ENCODE measurements at regions not wholly inside any gene's neighbourhood (a gene's known extent, or its start where the extent isn't known, plus 50 kb on each side); places are given as distances from the start of the nearest gene placed in this dataset.

GRCh38 chr6:102799051-102799450, 1405.5 kb downstream of the GRIK2 start:
- TF ChIP-seq, protein P1, sequence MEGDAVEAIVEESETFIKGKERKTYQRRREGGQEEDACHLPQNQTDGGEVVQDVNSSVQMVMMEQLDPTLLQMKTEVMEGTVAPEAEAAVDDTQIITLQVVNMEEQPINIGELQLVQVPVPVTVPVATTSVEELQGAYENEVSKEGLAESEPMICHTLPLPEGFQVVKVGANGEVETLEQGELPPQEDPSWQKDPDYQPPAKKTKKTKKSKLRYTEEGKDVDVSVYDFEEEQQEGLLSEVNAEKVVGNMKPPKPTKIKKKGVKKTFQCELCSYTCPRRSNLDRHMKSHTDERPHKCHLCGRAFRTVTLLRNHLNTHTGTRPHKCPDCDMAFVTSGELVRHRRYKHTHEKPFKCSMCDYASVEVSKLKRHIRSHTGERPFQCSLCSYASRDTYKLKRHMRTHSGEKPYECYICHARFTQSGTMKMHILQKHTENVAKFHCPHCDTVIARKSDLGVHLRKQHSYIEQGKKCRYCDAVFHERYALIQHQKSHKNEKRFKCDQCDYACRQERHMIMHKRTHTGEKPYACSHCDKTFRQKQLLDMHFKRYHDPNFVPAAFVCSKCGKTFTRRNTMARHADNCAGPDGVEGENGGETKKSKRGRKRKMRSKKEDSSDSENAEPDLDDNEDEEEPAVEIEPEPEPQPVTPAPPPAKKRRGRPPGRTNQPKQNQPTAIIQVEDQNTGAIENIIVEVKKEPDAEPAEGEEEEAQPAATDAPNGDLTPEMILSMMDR (IDR thresholded peaks at IDR 0.05; ENCODE audit: insufficient read depth, low read length, missing control alignments) = no peak
- POLR2A ChIA-PET = no interaction called here
- H3K4me3 ChIP-seq (ENCODE audit: low read depth, low read length) = no peak overlapping the region
- CTCF ChIA-PET = no interaction called here
- no peak for DNase-seq (ENCODE audit: low read depth, low spot score)

- no peak for DNase-seq (ENCODE audit: low read depth, low spot score)
- TF ChIP-seq, protein P1 (IDR thresholded peaks at IDR 0.05; ENCODE audit: insufficient read depth, low read length, missing control alignments) = no peak
- ChIA-PET CTCF (no interaction called here), POLR2A (no interaction called here)
- H3K4me3 ChIP-seq (ENCODE audit: low read depth, low read length) = no peak overlapping the region
These were observed 1405.1 kb downstream of the GRIK2 start for GRCh38 chr6:102798636-102799035.

DNA sequence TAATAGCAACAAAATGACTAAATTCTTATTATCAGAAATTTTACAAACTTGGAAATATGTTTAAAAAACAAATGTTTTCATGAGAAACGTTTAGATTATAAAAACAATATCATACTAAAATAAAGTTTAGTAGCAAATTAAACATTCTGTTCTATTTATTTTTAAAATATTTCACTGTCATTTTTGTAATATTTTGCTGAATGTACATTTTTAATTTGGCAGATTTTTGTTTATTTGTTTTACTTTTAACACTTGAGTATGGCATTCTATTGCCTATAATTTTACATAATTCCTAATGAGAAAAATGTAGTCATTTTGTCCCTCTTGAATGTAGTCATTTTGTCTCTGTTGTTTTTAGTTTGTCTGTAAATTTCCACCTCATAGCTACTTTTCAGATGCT, 1400.2 kb downstream of the GRIK2 start:
- DNase-seq (ENCODE audit: low read depth, low spot score) = no peak
- POLR2A ChIA-PET = no interaction called here
- no peak overlapping the region for H3K4me3 ChIP-seq (ENCODE audit: low read depth, low read length)
- CTCF ChIA-PET = no interaction called here
- TF ChIP-seq, protein P1 (IDR thresholded peaks at IDR 0.05; ENCODE audit: insufficient read depth, low read length, missing control alignments) = no peak

GRCh38 chr6:102774326-102774725, 1380.8 kb downstream of the GRIK2 start:
- CTCF ChIA-PET = no interaction called here
- TF ChIP-seq, protein P1 (IDR thresholded peaks at IDR 0.05; ENCODE audit: insufficient read depth, low read length, missing control alignments) = no peak
- POLR2A ChIA-PET = no interaction called here
- DNase-seq (ENCODE audit: low read depth, low spot score) = no peak
- H3K4me3 ChIP-seq (ENCODE audit: low read depth, low read length) = no peak overlapping the region

DNA sequence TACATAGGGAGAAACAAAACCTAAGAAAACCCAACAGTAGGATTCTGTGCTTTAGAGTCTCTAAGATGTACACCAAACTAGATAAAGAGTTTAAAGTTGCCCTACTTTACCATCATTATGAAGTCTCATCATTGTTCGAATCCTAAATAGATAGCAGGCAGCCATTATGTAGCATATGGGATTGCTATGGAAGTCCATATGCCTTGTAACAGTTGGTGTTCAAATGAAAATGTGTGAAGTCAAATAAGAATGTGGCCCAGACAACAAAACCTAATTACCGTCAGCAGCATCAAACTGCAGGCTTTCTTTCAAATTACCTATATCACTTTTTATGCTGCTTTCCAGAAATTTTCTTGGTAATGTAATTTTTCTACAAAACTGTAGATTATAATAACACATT, 1380.1 kb downstream of the GRIK2 start:
- ChIA-PET POLR2A (no interaction called here), CTCF (no interaction called here)
- TF ChIP-seq, protein P1 (IDR thresholded peaks at IDR 0.05; ENCODE audit: insufficient read depth, low read length, missing control alignments) = no peak
- no peak for DNase-seq (ENCODE audit: low read depth, low spot score)
- no peak overlapping the region for H3K4me3 ChIP-seq (ENCODE audit: low read depth, low read length)

DNA sequence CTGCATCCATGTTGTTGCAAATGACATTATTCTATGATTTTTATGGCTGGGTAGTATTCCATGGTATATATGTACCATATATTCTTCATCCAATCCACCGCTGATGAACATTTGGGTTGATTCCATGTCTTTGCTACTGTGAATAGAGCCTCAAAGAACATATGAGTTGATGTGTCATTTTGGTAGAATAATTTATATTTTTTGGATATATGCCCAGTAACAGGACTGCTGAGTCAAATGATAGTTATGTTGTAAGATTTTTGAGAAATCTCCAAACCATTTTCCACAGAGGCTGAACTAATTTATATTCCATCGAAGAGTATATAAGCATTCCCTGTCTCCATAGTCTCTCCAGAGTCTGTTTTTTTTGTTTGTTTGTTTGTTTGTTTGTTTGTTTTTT, 1373.5 kb downstream of the GRIK2 start:
- POLR2A ChIA-PET = no interaction called here
- TF ChIP-seq, protein P1 (IDR thresholded peaks at IDR 0.05; ENCODE audit: insufficient read depth, low read length, missing control alignments) = no peak
- no peak overlapping the region for H3K4me3 ChIP-seq (ENCODE audit: low read depth, low read length)
- no peak for DNase-seq (ENCODE audit: low read depth, low spot score)
- CTCF ChIA-PET = no interaction called here
